Activated naive CD8-positive, alpha-beta T cell treated with anti-CD3 and anti-CD28 coated beads for 36 hours (primary cell): ENCODE measurements at regions not wholly inside any gene's neighbourhood (a gene's known extent, or its start where the extent isn't known, plus 50 kb on each side); places are given as distances from the start of the nearest gene placed in this dataset.
"Not testable (repeated sequence)": the region's sequence is repeated elsewhere in the genome, so short reads cannot be mapped to it uniquely, and the experiment has no call there.

ENCODE experiments used
- DNase-seq: peaks from one replicate; pipeline ENCODE4 v3.0.0; 2021
- H3K27ac Mint-ChIP-seq: one replicate; pipeline ENCODE4 v1.8.0; 2022; ENCODE audit warnings: mild to moderate bottlenecking, moderate library complexity, mixed read lengths
- H3K27me3 Mint-ChIP-seq: one replicate; pipeline ENCODE4 v1.8.0; 2022; ENCODE audit warnings: mild to moderate bottlenecking, mixed read lengths
- H3K36me3 Mint-ChIP-seq: one replicate; pipeline ENCODE4 v1.8.0; 2021; ENCODE audit warnings: mild to moderate bottlenecking, mixed read lengths
- H3K4me1 Mint-ChIP-seq: one replicate; pipeline ENCODE4 v1.8.0; 2021; ENCODE audit warnings: mixed read lengths
- H3K4me3 Mint-ChIP-seq: one replicate; pipeline ENCODE4 v1.8.0; 2022; ENCODE audit warnings: mild to moderate bottlenecking, moderate library complexity, mixed read lengths
- H3K9me3 Mint-ChIP-seq: one replicate; pipeline ENCODE4 v1.8.0; 2022; ENCODE audit warnings: mixed read lengths

DNA sequence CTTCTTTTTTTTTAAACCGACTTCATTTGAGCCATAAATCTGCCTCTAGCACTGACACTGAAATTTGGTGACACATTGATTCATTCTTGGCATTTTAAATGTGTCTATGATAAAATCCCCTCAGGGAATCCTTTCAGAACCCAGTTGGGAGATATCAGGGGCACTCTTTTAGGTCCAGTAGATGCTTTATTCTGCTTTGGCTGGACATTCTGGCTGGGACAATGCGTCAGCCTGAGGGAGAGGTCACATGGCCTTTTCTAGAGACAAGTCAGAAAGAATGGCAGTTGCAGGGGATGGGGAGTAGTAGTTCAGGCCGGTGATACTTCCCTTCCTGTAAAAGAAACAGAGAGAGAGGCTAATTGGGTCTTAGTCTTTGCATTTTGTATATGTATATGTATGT is 63.1 kb downstream of the TRIM43 start:
- not testable (repeated sequence) for H3K9me3 Mint-ChIP-seq, H3K27ac Mint-ChIP-seq, H3K27me3 Mint-ChIP-seq, H3K4me3 Mint-ChIP-seq, H3K4me1 Mint-ChIP-seq, DNase-seq, H3K36me3 Mint-ChIP-seq

DNA sequence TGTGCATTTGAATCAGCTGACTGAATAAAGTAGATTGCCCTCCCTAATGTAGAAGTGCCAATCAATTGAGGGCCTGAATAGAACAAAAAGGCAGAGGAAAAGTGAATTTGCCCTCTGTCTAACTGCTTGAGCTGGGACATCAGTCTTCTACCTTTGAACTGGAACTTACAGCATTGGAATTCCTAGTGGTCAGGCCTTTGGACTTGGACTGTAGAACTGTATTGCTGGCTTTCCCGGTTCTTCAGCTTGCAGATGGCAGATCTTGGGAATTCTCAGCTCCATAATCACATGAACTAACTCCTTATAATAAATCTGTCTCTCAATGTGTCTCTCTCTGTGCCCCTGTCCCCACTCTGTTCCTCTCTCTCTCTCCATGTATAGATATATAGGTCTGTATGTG is 64.8 kb downstream of the TRIM43 start:
- not testable (repeated sequence) for H3K4me1 Mint-ChIP-seq, DNase-seq, H3K27ac Mint-ChIP-seq, H3K4me3 Mint-ChIP-seq, H3K9me3 Mint-ChIP-seq, H3K27me3 Mint-ChIP-seq, H3K36me3 Mint-ChIP-seq

DNA sequence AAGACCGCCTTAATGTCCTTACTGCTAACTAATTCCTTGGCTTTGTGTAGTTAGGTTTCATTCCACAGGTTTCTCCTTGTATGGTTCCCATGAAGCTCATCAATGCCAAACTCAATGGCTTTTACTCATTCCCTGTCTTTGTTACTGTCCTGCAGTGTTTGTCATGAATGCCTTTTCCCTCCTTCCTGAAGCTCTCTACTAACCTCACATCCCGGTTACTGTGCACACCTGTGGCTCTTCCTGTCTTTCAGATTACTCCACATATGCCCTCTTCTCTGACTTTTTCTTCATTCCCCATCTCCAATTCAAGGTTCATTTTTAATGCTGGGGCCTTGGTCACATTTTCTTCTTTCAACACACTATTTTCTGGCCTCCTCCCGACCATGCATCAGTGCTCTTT is 66.1 kb downstream of the TRIM43 start:
- not testable (repeated sequence) for DNase-seq, H3K27ac Mint-ChIP-seq, H3K4me3 Mint-ChIP-seq, H3K9me3 Mint-ChIP-seq, H3K27me3 Mint-ChIP-seq, H3K36me3 Mint-ChIP-seq, H3K4me1 Mint-ChIP-seq

DNA sequence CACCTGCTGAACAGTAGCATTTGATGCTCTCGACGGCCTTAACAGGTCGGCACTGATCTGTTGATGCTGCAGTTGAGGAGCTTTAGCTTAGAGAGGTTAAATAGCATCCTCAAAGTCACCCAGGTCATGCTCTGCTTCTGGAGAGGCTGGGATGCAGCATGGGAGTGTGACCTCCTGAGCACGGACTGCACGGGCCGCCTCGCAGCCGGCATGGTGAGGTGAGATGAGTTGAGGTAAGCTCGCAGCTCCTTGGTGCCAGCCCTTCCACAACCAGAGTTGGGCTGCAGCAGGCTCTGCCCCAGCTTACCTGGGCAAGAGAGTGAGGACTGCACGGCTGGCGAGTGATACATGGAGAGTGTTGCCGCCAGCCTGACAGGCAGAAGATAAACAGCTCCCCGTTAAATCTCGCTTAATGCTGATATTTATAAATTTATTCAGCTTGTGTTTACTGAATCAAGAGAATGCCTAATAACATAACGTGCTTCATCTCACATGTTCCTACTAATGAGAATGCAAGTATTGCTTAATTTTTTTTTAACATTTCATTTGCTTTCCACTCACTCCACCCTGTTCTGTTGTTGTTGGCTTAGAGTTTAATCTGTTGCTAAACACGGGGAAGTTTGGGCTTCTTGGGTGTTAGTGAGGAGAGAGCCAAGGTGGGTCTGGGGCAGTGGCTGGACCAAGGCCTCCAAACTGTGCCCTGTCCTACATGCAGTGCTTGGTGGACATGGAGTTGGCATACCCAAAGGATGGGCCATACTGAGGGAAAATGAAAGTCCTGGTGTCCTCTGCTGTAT is 69.2 kb downstream of the TRIM43 start:
- H3K27ac Mint-ChIP-seq, H3K9me3 Mint-ChIP-seq, H3K27me3 Mint-ChIP-seq, H3K36me3 Mint-ChIP-seq, DNase-seq, H3K4me1 Mint-ChIP-seq, H3K4me3 Mint-ChIP-seq: not testable (repeated sequence)

DNA sequence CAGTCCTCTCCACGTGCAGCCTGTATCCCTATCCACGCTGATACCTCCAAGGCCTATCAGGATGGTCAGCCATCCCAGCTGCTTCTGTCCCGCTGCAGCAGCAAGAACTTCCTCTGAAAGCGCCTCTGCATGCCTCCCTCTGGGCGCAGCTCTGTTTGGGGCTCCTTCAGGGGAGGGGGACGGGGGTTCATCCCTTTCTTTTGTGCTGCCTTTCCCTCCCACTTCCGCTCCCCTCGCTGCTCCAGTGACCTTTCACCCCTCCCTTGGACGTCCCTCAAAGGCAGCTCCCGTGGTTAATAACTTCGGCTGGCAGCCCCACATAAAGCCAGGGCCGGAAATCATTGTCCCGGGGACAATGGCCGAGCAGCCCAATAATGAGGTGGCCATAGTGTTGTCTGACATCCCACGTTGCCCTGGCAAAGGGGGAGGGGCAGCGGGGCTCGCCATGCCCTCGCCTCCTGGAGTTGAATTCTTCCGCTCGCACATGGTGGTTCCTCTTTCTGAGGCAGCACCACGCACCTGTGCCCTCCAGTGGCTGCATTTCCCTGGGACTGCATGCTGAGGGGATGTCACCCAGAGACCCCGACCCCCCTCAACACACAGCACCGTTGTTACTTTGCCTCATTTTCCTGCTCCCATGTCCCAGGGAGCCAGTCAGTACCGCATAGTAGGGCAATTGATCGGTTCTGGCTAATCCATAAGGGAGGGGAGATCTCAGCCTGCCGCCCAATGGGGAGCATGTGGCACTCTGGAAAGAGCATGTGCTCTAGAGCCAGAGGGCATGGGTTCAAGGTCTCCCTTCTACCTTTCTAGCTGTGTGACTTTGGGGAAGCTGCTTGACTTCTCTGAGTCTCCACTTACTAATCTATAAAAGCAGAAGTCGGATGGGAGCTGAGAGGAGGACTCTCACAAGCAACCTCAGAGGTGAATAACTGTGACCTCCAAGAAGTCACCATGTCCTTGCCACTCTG is 72.0 kb downstream of the TRIM43 start:
- H3K27me3 Mint-ChIP-seq, H3K9me3 Mint-ChIP-seq, H3K27ac Mint-ChIP-seq, H3K4me3 Mint-ChIP-seq, DNase-seq, H3K36me3 Mint-ChIP-seq, H3K4me1 Mint-ChIP-seq: not testable (repeated sequence)

DNA sequence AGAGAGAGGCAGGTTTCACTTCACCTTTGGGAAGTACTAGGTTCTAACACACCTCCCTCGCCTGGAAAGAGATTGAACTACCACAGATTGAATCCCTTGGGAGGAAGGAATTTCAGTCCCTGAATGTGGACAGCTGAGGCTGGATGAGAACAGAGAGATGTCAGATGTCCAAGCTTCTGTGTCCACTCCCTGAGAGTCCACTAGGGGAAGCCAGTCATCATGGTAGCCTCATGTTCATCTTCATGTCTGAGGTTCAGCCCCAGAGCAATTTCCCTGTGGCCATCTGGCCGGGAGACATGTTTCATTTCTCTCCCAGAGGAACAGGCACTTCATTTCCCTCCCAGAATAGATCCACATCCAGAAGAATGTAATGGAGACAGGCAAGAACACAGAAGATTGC is 74.8 kb downstream of the TRIM43 start:
- not testable (repeated sequence) for H3K9me3 Mint-ChIP-seq, H3K27me3 Mint-ChIP-seq, H3K36me3 Mint-ChIP-seq, H3K4me3 Mint-ChIP-seq, DNase-seq, H3K27ac Mint-ChIP-seq, H3K4me1 Mint-ChIP-seq

DNA sequence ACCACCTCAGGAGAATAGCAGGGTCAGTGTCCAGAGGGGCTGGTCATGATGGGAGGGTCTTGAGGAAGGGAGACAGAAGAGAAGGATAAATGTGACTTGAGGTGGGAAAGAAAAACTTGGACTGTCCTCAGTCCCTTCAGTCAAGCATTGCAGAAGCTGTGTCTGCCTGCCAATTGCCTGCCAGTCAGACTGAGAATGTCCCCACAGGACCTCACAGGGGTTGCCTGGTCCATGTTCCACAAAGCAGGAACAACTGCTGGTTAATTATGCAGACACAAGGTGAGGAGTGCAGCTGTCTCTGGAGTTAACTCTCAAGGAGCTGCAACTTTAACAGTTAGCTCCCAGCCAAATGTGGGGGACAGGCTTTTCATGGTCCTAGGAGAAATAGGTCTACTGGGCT is 75.7 kb downstream of the TRIM43 start:
- no peak overlapping the region for H3K4me3 Mint-ChIP-seq
- H3K36me3 Mint-ChIP-seq: no peaks in the 10 kb centered on the region
- H3K27me3 Mint-ChIP-seq: peaks cover 7% of the 10 kb centered on the region
- H3K4me1 Mint-ChIP-seq: peaks cover 10% of the 10 kb centered on the region
- no peaks in the 10 kb centered on the region for H3K9me3 Mint-ChIP-seq
- DNase-seq: no peak
- H3K27ac Mint-ChIP-seq: no peak overlapping the region

DNA sequence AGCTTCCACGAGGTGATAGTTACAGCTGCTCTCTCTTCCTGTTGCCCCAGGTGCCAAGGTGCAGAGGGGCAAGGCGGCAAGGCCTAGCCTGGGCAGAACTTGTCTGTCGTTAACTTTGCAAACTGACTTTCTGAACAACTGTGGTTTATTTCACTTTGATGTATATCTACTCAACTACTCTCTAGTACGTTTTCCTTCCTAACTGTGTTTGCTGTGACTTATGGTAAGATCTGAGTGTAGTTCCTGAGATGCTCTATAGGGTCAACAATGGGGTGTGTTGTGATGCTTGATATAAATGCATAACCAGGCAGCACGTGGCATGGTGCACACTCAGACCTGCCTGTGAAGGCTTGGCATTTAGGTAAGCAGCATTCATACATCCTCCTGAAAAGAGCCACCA is 77.1 kb downstream of the TRIM43 start:
- not testable (repeated sequence) for H3K4me3 Mint-ChIP-seq, H3K27ac Mint-ChIP-seq, DNase-seq, H3K9me3 Mint-ChIP-seq, H3K27me3 Mint-ChIP-seq, H3K36me3 Mint-ChIP-seq, H3K4me1 Mint-ChIP-seq

DNA sequence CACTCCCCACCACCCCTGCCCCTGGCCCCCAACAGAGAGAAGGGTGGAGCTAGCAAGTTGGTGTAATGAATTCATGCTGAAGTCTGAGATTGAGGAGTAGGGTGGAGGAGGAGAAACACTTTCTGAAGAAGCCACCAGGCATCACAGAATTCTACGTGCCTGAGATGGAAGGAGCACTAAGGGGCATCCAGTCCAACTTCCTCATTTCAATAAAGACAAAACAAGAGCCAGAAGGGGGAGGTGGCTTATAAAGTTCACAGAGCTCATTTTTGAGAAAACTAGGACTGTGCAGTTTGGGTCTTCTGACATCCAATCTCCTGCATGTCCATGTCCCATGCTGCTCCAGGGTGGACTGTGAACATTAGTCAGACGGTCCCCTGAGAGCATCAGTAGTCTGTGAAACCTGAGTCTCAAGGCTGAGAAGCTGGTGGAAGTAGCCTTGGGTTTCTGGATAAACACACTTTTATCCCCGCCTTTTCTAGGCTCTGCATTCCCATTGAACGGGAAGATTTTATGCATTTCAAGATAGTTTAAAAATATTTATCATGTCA is 77.7 kb downstream of the TRIM43 start:
- H3K36me3 Mint-ChIP-seq: no peaks in the 10 kb centered on the region
- peaks cover 10% of the 10 kb centered on the region for H3K4me1 Mint-ChIP-seq
- DNase-seq: no peak
- H3K27ac Mint-ChIP-seq: no peak overlapping the region
- no peak overlapping the region for H3K4me3 Mint-ChIP-seq
- no peaks in the 10 kb centered on the region for H3K27me3 Mint-ChIP-seq
- no peaks in the 10 kb centered on the region for H3K9me3 Mint-ChIP-seq

DNA sequence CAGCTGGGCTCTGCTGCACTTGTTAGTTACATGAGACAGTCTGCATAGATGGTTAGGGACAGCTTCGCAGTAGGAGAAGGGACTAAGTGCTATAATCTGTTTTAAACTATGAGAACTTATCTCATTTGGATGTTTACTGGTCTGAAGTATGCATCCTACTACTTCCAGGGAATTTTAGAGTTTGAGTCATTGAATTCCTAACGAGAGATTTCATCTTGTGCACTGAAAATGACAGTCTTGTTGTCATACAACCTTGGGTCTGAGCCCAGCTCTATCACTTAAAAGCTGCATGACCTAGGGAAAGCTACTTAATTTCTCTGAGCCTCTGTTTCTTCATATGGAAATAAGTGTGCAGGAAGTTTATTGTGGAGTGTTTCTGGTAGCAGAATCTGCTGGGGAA is 78.4 kb downstream of the TRIM43 start:
- Mint-ChIP-seq H3K9me3 (no peaks in the 10 kb centered on the region), H3K27me3 (no peaks in the 10 kb centered on the region), H3K27ac (no peak overlapping the region), H3K36me3 (no peaks in the 10 kb centered on the region), H3K4me3 (no peak overlapping the region), H3K4me1 (peaks cover 10% of the 10 kb centered on the region)
- no peak for DNase-seq

DNA sequence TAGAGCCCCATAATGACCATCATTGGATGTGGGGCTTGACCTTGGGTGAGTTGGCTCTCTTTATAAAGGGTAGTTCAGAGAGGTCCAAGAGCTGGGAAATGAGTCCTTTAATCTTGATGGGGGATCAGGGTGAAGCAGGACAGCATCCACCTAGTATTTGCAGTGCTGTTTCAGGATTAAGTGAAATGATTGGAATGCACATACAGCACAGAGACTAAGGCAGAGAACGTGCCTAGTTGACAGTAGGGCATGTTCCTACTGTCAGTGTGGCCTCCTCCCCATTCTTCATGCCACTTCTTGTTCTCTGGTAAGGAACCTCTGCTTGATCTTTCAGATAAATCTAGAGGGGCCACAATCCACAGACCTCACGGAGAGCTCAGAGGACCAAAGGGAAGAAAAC is 78.9 kb downstream of the TRIM43 start:
- no peak overlapping the region for H3K27ac Mint-ChIP-seq
- H3K36me3 Mint-ChIP-seq: no peaks in the 10 kb centered on the region
- no peaks in the 10 kb centered on the region for H3K27me3 Mint-ChIP-seq
- no peak overlapping the region for H3K4me3 Mint-ChIP-seq
- peaks cover 10% of the 10 kb centered on the region for H3K4me1 Mint-ChIP-seq
- no peak for DNase-seq
- H3K9me3 Mint-ChIP-seq: no peaks in the 10 kb centered on the region

DNA sequence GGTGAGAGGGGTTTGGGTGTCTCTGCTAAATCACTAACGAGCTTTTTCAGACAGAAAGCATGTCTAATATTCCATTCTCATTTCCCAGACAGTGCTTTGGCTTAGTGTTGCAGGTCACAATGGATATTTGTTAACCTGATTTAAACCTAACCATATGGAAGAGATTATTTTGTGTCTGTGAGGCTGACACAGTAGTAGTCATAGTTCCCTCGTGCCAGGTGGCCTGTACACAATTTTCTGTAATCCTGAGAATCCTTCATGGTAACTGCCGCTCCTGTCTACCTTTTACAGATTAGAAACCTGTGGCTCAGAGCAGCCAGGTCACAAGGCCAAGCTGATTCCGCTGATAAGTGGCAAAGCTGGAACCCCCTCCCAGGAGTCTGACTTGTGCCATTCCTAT is 79.4 kb downstream of the TRIM43 start:
- H3K27me3 Mint-ChIP-seq, DNase-seq, H3K27ac Mint-ChIP-seq, H3K4me1 Mint-ChIP-seq, H3K9me3 Mint-ChIP-seq, H3K4me3 Mint-ChIP-seq, H3K36me3 Mint-ChIP-seq: not testable (repeated sequence)

DNA sequence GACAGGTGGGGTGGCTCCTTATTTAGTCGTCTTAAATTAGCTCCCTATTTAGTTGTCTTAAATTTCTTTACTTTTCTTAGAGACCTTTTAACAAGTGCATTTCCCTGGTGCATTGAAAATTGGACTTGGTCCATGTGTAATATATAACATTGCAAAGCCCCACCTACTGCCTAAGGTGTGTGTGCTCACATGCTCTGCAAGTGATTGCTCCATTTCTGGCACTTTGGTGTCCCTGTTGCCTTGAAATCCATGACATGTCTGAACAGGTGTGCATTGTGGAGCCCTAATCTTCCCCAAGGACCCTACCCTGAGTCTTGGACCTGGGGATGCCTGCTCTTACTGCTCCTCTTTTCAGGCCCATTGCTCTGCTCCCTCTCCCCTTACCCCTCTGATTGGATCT is 80.2 kb downstream of the TRIM43 start:
- H3K27ac Mint-ChIP-seq, H3K4me1 Mint-ChIP-seq, H3K4me3 Mint-ChIP-seq, H3K27me3 Mint-ChIP-seq, H3K36me3 Mint-ChIP-seq, H3K9me3 Mint-ChIP-seq, DNase-seq: not testable (repeated sequence)

DNA sequence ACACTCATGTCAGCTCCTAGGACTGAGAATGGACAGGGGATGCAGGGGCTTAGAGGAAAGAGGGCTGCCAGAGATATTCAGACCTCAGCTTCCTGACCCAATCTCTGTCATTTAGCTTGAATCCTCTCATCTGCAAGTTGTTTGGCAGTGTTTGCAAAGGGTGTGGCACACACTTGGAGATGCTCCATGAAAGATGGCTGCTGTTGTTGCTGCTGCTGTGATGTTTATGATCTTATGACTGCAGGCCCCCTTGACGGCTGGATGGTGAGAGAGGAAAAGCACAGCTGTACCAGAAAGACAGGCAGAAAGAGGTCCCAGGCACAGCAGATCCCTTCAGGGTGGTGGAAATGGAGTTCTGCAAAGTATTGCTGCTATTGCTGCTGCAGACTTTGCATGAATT is 80.7 kb downstream of the TRIM43 start:
- not testable (repeated sequence) for H3K27ac Mint-ChIP-seq, H3K36me3 Mint-ChIP-seq, H3K4me1 Mint-ChIP-seq, H3K9me3 Mint-ChIP-seq, H3K27me3 Mint-ChIP-seq, H3K4me3 Mint-ChIP-seq, DNase-seq

DNA sequence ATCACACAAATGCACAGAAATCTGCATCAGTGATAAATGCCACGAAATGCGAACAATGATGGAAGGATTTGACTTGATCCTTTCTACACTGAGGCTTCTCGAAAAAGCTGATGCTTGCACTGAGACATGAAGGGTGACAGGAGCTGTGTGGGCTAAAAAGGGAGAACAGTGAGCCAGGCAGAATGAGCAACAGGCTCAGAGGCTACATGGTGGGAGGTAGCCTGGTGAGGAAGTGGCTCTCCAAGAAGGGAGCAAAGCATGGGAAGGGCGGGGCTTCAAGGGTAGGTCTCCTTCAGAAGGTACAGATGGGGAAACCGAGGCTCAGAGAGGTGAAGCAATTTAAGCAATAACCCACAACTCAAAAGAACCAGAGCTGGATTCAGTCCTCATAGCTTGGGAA is 82.4 kb downstream of the TRIM43 start:
- DNase-seq: no peak
- Mint-ChIP-seq H3K4me3 (no peak overlapping the region), H3K4me1 (peaks cover 3% of the 10 kb centered on the region), H3K27me3 (peaks cover 4% of the 10 kb centered on the region), H3K9me3 (no peaks in the 10 kb centered on the region), H3K36me3 (no peaks in the 10 kb centered on the region), H3K27ac (no peak overlapping the region)

DNA sequence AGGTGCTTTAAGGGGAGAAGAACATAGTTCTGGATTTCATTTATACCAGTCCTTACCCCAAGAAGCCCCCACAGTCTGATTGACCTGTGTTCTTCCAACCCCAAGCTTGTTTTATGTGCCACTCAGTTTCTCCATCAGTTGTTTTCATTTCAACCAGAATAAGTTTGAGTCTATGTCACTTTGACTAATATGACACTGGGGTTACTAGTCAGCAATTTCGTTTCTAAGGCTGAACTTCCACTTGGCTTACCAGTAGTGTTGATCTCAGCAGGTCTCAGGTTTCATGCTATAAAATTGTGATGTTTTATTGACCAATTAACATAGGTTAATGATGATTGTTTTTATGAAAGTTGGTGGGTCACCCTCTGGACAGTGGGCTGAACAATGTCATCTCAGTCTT is 84.8 kb downstream of the TRIM43 start:
- not testable (repeated sequence) for H3K4me1 Mint-ChIP-seq, H3K4me3 Mint-ChIP-seq, H3K36me3 Mint-ChIP-seq, DNase-seq, H3K9me3 Mint-ChIP-seq, H3K27ac Mint-ChIP-seq
- peaks cover 11% of the 10 kb centered on the region for H3K27me3 Mint-ChIP-seq
